HG03159 (cell line): ENCODE measurements at regions not wholly inside any gene's neighbourhood (a gene's known extent, or its start where the extent isn't known, plus 50 kb on each side); places are given as distances from the start of the nearest gene placed in this dataset.

ENCODE experiments used
- ATAC-seq: cut with Tn5 transposase; IDR thresholded peaks from one replicate; pipeline ENCODE4 v1.9.1; 2021; ENCODE audit warnings: mild to moderate bottlenecking, moderate library complexity; ENCODE audit not compliant: unreplicated experiment

DNA sequence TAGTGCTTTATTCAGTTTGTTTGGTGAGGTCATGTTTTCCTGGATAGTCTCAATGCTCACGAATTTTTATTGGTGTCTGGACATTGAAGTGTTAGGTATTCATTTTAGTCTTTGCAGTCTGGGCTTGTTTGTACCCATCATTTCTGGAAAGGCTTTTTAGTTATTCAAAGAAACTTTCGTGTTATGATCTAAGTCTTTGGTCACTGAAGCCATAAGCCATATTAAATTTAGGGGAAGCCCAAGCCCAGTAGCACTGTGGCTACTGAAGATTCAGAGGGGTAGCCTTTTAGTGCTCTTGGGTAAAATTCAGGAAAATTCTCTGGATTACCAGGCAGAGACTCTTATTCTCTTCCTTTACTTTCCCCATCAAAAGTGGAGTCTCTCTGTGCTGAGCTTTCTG lies 56.2 kb upstream of the PEX5L start:
- ATAC-seq: no peak

- ATAC-seq: no peak
Observed at GRCh38 chr3:180093535-180093934, 56.8 kb upstream of the PEX5L start.

DNA sequence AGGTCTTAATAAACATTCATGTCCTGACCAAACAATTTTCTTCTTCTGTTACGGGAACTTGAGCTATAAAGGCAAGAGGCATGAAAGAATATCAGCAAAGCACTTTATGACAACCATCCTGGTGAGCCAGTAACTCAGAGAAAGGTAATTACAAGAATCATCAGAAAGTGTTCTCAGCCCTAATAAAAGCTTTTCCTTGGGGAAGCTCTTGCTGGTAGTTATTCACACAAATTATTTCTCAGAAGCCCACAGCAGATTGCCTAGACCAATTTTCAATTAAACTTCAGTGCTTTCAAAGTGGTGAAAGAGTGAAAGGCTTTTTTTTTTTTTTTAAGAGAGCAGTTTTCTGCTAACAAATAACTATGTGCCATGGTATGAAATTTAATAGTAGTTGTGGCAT lies 60.9 kb upstream of the PEX5L start:
- no peak for ATAC-seq

GRCh38 chr3:180102134-180102533 lies 65.4 kb upstream of the PEX5L start:
- ATAC-seq: no peak

DNA sequence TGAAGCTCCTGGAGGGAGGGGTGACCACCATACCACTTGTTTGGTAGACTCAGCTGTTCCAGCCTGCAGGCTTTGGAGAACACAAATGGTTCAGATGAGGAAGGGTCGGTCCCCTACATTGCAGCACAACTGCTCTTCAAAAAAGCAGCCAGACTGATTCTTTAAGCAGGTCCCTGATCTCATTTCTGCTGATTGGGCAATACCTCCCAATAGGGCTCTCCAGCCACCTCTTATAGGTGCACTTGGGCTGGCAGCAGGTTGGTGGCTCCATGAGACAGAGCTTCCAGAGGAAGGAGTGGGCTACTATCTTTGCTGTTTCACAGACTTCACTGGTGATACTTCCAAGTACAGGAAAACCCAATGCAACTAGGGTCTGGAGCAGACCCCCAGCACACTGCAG lies 65.9 kb upstream of the PEX5L start:
- no peak for ATAC-seq

DNA sequence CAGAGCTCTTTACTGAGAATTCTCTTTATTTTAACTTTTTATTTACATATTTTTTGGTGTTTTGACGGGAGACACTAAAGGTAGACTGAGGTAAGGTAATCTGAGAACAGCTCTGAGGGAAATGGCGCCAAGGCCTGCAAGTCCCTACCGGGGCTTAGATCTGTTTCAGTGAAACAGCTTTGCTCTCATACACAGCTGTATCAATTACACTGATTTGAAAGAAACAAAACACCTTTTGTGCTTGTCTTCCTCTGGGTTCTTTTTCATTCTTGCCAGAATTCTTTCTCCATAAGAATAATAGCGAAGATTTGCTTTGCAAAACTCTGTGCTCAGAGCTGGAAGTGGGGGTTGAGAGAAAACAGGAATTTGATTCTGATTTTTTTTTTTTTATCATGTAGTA lies 79.5 kb upstream of the PEX5L start:
- no peak for ATAC-seq

DNA sequence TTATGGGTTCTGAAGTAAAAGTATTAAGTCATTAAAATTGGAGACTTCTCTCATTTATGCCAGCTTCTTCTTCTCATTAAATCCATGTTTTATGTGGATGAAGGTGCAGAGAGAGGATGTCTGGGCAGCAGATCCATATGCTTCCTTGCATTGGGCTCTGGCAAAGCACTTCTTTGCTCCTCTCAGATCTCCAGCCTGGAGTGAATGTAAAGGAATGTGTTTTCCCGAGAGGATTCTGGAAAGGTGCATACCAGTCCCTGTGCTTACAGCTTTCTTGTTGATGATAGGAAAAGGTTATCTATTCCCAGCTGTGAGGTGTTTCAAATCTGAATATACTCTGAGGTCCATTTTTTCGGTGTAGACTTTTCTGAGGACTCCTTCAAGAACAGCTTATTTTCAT lies 79.9 kb upstream of the PEX5L start:
- ATAC-seq: no peak

- ATAC-seq: no peak
Observed at GRCh38 chr3:180117381-180118163, 80.8 kb upstream of the PEX5L start.

GRCh38 chr3:180119567-180119966 lies 82.8 kb upstream of the PEX5L start:
- no peak for ATAC-seq

DNA sequence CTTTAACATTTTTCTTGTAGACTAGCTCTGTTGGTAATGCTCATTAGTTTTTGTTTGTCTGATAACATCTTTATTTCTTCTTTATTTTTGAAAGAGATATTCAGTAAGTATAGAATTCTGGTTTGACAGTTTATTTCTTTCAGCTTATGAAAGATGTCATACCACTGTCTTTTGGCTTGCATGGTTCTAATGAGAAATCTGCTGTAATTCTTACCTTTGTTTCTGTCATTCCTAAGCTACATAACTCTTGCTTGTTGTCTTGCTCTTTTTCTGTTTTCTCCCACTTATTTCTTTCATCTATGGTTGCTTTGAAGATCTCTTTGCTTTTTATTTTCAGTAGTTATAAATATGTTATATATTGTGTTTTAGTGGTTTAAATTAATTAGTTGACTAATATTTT lies 87.2 kb upstream of the PEX5L start:
- no peak for ATAC-seq

DNA sequence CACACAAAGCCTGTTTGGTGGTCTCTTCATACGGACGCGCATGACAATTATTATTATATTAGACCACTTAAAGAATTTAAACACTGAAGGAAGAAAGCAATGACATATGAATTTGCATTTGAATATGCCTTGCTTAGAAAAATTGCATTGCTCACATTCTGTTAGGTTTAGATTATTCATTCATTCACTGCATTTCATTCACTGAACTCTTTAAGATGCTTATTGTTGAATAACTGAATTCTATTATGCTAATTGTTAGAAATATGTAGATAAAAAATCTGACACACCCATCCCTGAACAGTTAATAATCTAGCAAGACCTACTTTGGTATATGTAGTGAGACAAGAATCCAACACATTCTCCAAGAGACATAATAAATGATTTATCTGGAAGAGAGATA lies 94.4 kb upstream of the PEX5L start:
- no peak for ATAC-seq

- ATAC-seq: no peak
Observed at GRCh38 chr3:180135101-180135500, 98.4 kb upstream of the PEX5L start.

DNA sequence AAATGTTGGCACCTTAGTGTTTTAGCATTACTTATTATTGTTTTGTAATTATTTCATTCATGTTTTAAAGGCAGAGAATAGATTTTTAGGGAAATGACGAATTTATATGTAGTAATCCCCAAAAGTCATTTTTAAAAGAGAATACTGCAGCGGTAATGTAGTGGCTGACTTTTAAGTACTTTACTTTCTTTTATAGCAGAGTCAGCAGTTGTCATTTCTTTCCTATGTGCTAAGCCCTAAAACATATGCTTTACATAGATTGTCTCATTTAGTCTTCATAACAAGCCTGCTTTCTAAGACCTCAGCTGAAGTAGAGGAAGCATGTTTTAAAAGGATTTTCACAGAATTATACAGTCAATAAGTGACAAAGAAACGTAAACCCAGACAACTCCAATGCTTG lies 102.1 kb upstream of the PEX5L start:
- no peak for ATAC-seq

GRCh38 chr3:180142041-180142440 lies 105.3 kb upstream of the PEX5L start:
- ATAC-seq: no peak

GRCh38 chr3:180142472-180142871 lies 105.7 kb upstream of the PEX5L start:
- ATAC-seq: no peak

- ATAC-seq: no peak
Observed at GRCh38 chr3:180161770-180162169, 125.0 kb upstream of the PEX5L start.

GRCh38 chr3:180175572-180175971 lies 138.8 kb upstream of the PEX5L start:
- ATAC-seq: no peak

GRCh38 chr3:180176059-180176458 lies 139.3 kb upstream of the PEX5L start:
- ATAC-seq: no peak

DNA sequence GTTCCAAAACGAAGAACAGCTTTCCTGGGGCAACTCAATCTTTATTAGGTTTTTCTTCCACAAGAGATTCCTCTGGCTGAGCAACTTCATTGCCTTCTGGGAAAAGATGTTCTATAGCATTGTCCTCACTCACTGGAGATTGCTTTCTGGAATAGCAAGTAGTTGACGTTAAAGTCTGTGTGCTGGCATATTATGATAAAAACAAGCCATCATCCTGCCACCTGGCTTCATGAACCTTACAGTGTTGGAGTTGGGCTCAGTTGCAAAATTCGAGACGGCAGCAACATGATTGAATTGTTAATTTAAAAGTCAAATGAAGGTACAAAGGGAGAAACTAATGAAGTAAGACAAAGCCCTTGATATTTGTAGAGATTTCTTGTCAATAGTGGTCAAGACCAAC lies 140.5 kb upstream of the PEX5L start:
- ATAC-seq: no peak

GRCh38 chr3:180179562-180179961 lies 142.8 kb upstream of the PEX5L start:
- ATAC-seq: no peak

GRCh38 chr3:180180795-180181194 lies 144.1 kb upstream of the PEX5L start:
- no peak for ATAC-seq

DNA sequence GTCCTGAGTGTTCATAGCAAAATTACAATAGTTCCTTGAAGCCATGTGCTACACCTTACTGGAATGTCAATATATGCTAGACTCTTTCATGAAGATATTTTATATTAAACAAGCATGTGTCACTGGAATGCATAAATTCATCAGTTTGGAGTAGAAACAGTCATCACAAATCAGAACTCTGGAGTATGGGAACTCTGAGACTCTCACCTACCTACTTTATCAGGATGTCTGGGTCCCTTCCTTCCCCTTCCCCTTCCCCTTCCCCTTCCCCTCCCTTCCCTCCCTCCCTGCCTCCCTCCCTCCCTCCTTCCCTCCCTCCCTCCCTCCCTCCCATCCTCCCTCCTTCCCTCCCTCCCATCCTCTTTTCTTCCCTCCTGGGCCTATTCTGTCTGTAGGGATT lies 144.7 kb upstream of the PEX5L start:
- ATAC-seq: no peak

GRCh38 chr3:180183346-180183745 lies 146.6 kb upstream of the PEX5L start:
- ATAC-seq: no peak
